NCI-H2171 (cell line): ENCODE measurements at regions not wholly inside any gene's neighbourhood (a gene's known extent, or its start where the extent isn't known, plus 50 kb on each side); places are given as distances from the start of the nearest gene placed in this dataset.
"Not testable (repeated sequence)": the region's sequence is repeated elsewhere in the genome, so short reads cannot be mapped to it uniquely, and the experiment has no call there.

Experiments
- DNase-seq: peaks from one replicate; lab custom pipeline; 2025; lab: John Stamatoyannopoulos, UW

GRCh38 chr4:127469542-127469941, 163.2 kb upstream of the INTU start:
- DNase-seq = no peak

DNA sequence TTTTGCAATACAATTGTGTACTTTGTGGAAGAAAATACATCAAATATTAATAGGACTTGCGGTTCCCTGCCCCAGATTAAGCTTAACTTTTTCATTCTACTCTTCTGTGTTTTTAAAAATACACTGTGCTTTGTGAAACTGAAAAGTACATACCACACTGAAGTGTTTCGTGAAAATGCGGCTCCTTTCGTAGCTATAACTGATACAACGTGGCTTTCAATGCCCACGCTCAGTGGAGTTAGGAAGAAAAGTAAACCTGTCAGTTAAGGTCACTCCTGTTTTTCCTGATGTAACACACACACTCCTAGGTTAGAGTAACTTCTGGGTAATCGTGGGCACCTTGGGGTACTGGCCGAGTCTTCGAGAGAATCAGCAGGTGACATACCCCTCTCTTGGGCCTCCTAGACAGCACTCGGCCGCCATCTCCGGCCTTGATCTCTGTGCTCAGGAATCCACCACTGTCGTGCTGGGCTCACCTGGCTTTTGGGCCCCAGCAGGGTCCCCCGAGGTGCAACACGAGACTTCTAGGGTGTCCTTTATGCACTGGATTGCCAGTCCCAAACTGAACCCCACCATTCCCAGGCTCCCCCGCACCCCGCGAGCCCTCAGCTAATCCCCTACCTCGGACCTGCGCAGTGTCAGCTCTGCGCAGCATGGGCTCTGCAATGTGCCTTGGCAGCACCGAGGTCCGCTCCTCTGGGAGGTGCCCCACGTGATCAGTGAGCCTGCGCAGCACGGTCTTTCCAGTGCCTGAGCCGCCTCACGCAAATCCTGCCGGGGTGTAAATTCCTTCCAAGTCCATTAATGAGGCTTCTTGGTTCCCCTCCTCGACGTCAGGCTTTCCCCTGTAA, 162.6 kb upstream of the INTU start:
- no peak for DNase-seq

DNA sequence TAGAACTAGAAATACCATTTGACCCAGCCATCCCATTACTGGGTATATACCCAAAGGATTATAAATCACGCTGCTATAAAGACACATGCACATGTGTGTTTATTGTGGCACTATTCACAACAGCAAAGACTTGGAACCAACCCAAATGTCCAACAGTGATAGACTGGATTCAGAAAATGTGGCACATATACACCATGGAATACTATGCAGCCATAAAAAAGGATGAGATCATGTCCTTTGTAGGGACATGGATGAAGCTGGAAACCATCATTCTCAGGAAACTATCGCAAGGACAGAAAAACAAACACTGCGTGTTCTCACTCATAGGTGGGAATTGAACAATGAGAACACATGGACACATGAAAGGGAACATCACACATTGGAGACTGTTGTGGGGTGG, 154.5 kb upstream of the INTU start:
- not testable (repeated sequence) for DNase-seq

- DNase-seq = peak; percentile 1
Observed at GRCh38 chr4:127479031-127479622, 153.6 kb upstream of the INTU start.

DNA sequence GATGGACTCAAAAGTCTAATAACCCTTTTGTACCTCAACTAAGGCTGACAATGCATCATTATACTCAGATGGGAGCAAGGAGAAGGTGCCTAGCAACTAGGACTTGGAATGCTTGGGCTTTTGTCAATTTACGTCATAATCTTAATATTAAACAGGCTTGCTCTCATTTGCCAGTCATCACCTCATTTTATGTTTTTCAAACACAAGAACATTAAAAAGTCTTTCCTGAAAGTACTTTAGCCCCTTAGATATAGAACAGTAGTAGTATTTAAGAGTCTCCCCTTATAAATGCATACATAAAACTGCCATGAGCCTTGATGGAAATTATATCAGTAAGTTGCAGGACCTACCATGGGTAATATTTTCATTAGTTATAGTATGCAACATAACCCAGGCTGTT, 150.7 kb upstream of the INTU start:
- DNase-seq = no peak

GRCh38 chr4:127484117-127484516, 148.6 kb upstream of the INTU start:
- DNase-seq = no peak

GRCh38 chr4:127486248-127486647, 146.5 kb upstream of the INTU start:
- DNase-seq = no peak

DNA sequence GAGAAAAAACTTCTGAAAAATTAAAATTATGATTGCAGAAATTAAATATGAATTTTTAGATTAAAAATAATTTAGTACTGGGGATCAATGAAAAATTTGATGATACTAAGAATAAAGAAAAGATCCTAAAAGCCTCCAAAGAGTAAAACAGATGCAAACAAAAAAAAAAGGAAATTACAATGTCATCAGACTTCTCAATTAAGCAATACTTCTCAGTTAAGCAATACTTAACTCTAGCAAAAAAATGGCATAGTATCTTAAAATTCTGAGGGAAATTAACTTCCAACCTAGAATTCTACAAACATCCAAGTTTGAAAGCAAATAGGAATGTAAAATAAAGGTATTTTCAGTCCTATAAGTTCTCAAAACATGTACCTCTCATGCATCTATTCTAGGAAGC, 141.2 kb upstream of the INTU start:
- no peak for DNase-seq

DNA sequence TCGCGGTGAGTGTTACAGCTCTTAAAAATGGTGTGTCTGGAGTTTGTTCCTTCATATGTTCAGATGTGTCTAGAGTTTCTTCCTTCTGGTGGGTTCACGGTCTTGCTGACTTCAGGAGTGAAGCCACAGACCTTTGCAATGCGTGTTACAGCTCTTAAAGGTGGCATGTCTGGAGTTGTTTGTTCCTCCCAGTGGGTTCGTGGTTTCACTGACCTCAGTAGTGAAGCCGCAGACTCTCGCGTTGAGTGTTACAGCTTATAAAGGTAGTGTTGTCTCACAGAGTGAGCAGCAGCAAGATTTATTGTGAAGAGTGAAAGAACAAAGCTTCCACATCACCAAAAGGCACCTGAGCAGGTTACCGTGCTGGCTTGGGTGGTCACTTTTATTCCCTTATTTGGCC, 135.9 kb upstream of the INTU start:
- DNase-seq = not testable (repeated sequence)

- no peak for DNase-seq
Observed at GRCh38 chr4:127498366-127498765, 134.4 kb upstream of the INTU start.

- DNase-seq = no peak
Observed at GRCh38 chr4:127500242-127500641, 132.5 kb upstream of the INTU start.

DNA sequence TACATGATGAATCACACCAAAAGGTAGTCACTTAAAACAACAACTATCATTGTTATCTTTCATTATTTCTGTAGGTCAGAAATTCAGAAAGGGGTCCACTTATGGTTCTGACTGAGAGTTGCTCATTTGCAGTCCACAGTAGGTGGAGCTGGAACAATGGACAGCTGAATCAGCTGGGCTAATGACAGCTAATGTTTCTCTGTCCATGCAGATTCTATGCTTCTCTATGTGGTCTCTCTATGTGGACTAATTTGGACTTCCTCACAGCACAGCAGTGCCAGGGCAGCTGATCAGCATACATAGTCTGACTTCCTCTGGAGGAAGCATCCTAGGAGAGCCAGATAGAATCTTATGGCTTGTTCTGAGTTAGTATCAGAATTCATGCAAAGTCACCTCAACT, 131.7 kb upstream of the INTU start:
- DNase-seq = no peak

DNA sequence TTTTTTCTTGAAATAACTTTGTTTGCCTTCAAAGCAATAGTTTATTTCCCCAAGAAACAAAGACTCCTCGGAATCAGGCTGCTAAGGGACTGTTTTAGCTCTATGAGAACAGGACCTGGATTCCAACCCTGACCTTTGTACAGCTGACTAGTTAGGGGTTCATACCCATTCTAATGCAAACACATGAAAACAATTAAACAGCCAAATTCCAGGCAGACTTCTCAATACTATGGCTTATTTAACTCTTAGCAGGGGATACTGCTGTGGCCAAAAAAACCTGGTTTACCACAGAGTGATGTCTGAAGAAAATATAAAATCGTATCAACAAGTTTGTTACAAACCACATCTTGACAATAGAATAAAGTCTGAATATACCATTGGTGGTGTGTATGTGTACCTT, 129.6 kb upstream of the INTU start:
- DNase-seq = no peak

GRCh38 chr4:127505203-127505602, 127.6 kb upstream of the INTU start:
- peak; percentile 13 for DNase-seq

DNA sequence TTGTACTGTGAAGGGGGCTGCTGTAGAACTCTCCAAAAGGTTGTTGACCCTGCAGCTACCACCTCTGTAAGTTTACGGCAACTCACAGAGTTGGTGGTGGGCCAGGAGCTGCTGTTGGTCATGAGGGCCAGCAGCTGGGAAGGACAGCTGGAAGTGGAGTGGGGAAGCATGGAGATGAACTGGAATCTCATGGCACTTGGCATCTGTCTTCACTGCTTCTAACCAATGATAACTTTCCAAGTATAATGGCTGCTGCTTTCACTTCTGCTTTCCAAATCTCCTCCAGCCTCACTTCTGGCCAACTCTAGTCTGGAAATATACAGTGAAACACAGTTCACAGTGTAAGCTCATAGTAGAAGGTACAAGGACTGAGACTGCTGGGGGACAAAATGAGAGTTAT, 126.5 kb upstream of the INTU start:
- no peak for DNase-seq

DNA sequence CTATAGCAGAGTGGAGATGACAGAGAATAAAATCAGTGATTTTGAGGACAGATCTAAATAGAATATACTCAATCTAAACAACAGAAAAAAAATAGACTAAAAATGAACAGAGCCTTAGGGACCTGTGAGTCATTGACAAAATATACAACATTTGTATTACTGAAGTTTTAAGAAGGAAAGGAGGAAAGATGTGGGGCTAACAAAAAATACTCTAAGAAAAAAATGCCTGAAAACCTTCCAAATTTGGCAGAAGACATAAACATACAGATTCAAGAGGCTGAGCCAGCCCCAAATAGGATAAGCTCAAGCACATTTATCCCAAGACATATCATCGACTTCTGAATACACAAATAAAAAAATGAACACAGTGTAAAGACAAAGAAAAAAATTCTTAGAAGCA, 123.6 kb upstream of the INTU start:
- no peak for DNase-seq

- DNase-seq = not testable (repeated sequence)
Observed at GRCh38 chr4:127512672-127513071, 120.1 kb upstream of the INTU start.

DNA sequence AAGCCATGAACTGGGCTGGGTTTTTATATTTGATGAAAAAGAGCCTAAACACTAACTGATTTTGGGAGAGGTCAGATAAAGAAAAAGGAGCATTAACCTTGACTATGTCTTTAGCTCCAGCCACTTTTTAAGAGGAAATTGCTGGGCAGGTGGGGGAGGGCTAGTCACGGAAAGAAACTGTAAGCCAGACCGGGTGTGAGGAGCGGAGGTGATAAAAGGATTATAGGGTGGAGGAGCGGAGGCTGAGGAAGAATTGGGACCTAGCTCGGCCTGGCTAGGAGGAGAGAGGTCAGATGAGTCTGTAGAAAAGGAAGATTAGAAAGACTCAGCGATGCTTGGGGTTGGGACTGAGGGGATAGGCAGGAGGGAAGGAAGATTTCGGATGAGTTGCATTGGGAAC, 117.5 kb upstream of the INTU start:
- DNase-seq = not testable (repeated sequence)

DNA sequence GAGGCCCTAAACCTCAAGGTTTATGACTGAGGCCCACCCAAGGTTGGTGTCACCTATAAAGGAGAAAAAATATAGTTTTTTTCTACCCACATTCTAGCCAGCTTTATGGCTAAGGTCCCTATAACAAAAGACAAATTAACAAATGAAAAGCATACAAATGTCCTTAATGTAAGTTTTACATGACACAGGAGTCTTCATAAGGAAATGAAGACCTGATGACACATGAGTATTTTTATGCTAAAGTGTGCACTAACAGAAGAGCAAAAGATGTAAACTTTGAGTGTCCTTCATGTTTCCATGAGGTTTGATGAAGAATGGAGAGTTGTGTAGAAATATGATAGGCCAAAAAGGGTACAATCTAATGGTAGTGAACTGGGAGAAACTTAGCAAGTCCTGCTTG, 114.7 kb upstream of the INTU start:
- no peak for DNase-seq

DNA sequence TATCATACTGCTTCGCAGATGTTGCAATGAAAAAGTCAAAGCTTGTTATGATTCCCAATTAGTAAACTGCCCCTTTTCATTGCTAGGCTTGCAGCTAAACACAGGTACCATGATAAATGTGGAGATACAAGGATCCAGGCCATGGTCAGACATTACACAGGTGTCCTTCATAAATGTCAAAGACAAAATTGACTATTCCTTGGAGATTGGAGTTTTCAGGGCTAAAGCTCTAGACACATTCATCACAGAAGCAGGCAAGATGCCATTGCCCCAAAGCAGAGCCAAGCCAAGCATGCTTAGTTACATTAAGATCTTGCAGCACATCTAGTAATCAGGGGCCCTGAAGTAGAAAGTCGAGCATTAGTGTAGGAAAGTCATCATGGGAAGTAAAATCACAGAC, 111.3 kb upstream of the INTU start:
- DNase-seq = no peak

DNA sequence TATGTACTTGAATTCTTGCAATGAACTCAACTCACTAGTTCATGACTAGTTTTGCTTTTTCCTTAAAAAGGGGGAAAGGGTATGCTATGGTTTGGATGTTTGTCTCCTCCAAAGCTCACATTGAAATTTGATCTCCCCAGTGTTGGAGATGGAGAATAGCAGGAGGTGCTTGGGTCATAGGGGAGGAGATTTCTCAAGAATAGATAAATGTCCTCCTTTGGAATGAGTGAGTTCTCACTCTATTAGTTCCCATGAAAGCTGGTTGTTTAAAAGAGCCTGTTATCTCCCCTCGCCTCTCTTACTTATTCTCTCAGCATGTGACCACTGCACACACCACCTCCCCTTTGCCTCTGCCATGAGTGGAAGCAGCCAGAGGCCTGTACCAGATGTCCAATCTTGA, 109.4 kb upstream of the INTU start:
- DNase-seq = no peak

- no peak for DNase-seq
Observed at GRCh38 chr4:127525608-127526007, 107.1 kb upstream of the INTU start.

DNA sequence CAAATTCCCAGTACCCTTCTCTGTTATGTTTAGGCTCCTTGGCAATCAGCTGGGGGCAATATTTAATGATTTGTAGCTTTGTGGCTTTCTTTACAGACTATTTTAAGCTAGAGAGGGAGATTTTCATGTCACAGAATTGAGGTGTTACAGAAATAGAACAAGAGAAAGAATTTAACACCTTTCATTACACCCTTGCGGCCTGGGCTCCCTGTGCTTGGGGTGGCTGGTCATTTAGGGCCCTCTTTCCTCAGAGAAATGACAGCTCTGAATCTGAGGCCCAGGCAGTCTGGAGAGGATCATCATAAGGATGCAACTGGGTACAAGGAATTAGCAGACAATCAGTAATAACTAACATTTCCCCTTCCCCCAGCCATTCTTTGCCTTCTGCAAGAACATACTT, 104.5 kb upstream of the INTU start:
- DNase-seq = no peak

DNA sequence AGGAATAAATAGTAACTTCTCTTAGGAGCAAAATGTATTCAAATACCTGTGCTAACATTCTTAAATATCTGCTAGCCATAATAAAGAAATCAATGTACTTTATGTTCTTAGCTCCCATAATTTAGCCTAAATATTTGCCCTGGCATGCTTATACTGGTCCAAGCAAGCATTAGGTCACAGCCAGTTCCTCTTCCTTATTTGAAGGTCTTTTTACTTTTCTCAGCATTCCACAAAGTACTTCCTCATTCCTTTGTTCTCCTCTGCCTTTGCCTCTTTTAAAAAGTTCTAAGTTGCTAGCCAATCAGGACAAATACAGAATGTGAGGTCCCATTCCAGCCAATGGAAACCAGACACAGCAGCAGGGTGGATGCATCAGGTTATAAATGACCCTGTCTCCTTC, 102.9 kb upstream of the INTU start:
- DNase-seq = not testable (repeated sequence)
